GM23338 (cell line): ENCODE measurements at regions not wholly inside any gene's neighbourhood (a gene's known extent, or its start where the extent isn't known, plus 50 kb on each side); places are given as distances from the start of the nearest gene placed in this dataset.

ENCODE experiments used
- ATAC-seq: fragments of 200-7000 bp; cut with Tn5 transposase; 3 replicates; pipeline ENCODE4 v1.9.1; 2020
- DNase-seq: peaks from one replicate; pipeline ENCODE4 v3.0.0-alpha.2; 2015; ENCODE audit warnings: low spot score
- H2AFZ ChIP-seq: fragments of 200-600 bp; sonication (generic); 2 replicates; pipeline ENCODE4 v1.8.0; 2016; ENCODE audit warnings: antibody characterized with exemption, mild to moderate bottlenecking, moderate library complexity
- H3F3A ChIP-seq: fragments of 200-600 bp; sonication (generic); replicated peaks from 2 replicates; pipeline ENCODE4 v1.8.0; 2017; ENCODE audit warnings: antibody characterized with exemption, mixed run types, low read depth
- H3K27ac ChIP-seq: fragments of 200-600 bp; sonication (generic); 2 replicates; pipeline ENCODE4 v1.6.1; 2016; ENCODE audit warnings: low read depth
- H3K27me3 ChIP-seq: fragments of 200-600 bp; sonication (generic); 2 replicates; pipeline ENCODE4 v1.8.0; 2016; ENCODE audit warnings: mild to moderate bottlenecking, mixed run types, moderate library complexity; ENCODE audit not compliant: insufficient read depth
- H3K36me3 ChIP-seq: fragments of 200-600 bp; sonication (generic); 2 replicates; pipeline ENCODE4 v1.8.0; 2016; ENCODE audit warnings: mild to moderate bottlenecking; ENCODE audit not compliant: insufficient read depth
- H3K4me1 ChIP-seq: fragments of 200-600 bp; sonication (generic); 2 replicates; pipeline ENCODE4 v1.8.0; 2016; ENCODE audit warnings: mild to moderate bottlenecking, moderate library complexity; ENCODE audit not compliant: insufficient read depth
- H3K4me2 ChIP-seq: fragments of 200-600 bp; sonication (generic); 2 replicates; pipeline ENCODE4 v1.7.1; 2017; ENCODE audit warnings: mixed run types
- H3K4me3 ChIP-seq: fragments of 200-600 bp; sonication (generic); 2 replicates; pipeline ENCODE4 v1.6.1; 2016; ENCODE audit warnings: mixed run types
- H3K79me2 ChIP-seq: fragments of 200-600 bp; sonication (generic); replicated peaks from 2 replicates; pipeline ENCODE4 v1.8.0; 2017; ENCODE audit warnings: mild to moderate bottlenecking; ENCODE audit not compliant: insufficient read depth
- H3K9me2 ChIP-seq: fragments of 200-600 bp; sonication (generic); 2 replicates; pipeline ENCODE4 v1.8.0; 2017; ENCODE audit not compliant: insufficient read depth
- H4K20me1 ChIP-seq: fragments of 200-600 bp; sonication (generic); replicated peaks from 2 replicates; pipeline ENCODE4 v1.8.0; 2017; ENCODE audit warnings: mild to moderate bottlenecking; ENCODE audit not compliant: insufficient read depth
- H3K27ac Mint-ChIP-seq: 2 replicates; pipeline ENCODE4 v1.8.0; 2020; ENCODE audit warnings: inconsistent platforms, mild to moderate bottlenecking, moderate library complexity, mixed read lengths
- H3K27me3 Mint-ChIP-seq: 3 replicates; pipeline ENCODE4 v1.8.0; 2022; ENCODE audit warnings: low read depth, mild to moderate bottlenecking, moderate library complexity, mixed read lengths, inconsistent platforms; ENCODE audit not compliant: insufficient read depth, poor library complexity
- H3K36me3 Mint-ChIP-seq: 3 replicates; pipeline ENCODE4 v1.8.0; 2021; ENCODE audit warnings: low read depth, mild to moderate bottlenecking, inconsistent platforms, moderate library complexity, mixed read lengths
- H3K4me1 Mint-ChIP-seq: 3 replicates; pipeline ENCODE4 v1.8.0; 2020; ENCODE audit warnings: mild to moderate bottlenecking, inconsistent platforms, mixed read lengths
- H3K4me3 Mint-ChIP-seq: 3 replicates; pipeline ENCODE4 v1.8.0; 2021; ENCODE audit warnings: moderate library complexity, mild to moderate bottlenecking, inconsistent platforms, mixed read lengths
- H3K9me3 Mint-ChIP-seq: 3 replicates; pipeline ENCODE4 v1.8.0; 2020; ENCODE audit warnings: moderate library complexity, mild to moderate bottlenecking, inconsistent platforms, mixed read lengths
- CREB1 ChIP-seq: fragments of 250-450 bp; sonication (Bioruptor Pico); IDR thresholded peaks from 2 replicates; pipeline ENCODE4 v1.5.0; 2020; ENCODE audit warnings: low read depth, mild to moderate bottlenecking, moderate library complexity
- ETS1 ChIP-seq: IDR thresholded peaks from 2 replicates; pipeline ENCODE4 v1.6.1; 2016; ENCODE audit warnings: antibody characterized with exemption
- EZH2 ChIP-seq: fragments of 200-600 bp; sonication (generic); IDR thresholded peaks from one replicate; pipeline ENCODE4 v1.8.0; 2017; ENCODE audit warnings: antibody characterized with exemption, mild to moderate bottlenecking, low read depth; ENCODE audit not compliant: unreplicated experiment
- EZH2phosphoT487 ChIP-seq: fragments of 200-600 bp; sonication (generic); IDR thresholded peaks from one replicate; pipeline ENCODE4 v1.8.1; 2018; ENCODE audit warnings: antibody characterized with exemption; ENCODE audit not compliant: unreplicated experiment
- JUNB ChIP-seq: IDR thresholded peaks from one replicate; pipeline ENCODE4 v1.6.1; 2016; ENCODE audit warnings: antibody characterized with exemption; ENCODE audit not compliant: unreplicated experiment
- NANOG ChIP-seq: IDR thresholded peaks from 2 replicates; pipeline ENCODE4 v1.6.1; 2016; ENCODE audit warnings: antibody characterized with exemption, borderline replicate concordance
- POLR2AphosphoS5 ChIP-seq: IDR thresholded peaks from 2 replicates; pipeline ENCODE4 v1.6.1; 2016; ENCODE audit warnings: antibody characterized with exemption, low read depth
- REST ChIP-seq: IDR thresholded peaks from one replicate; pipeline ENCODE4 v1.6.1; 2018; ENCODE audit warnings: antibody characterized with exemption; ENCODE audit not compliant: unreplicated experiment
- STAT1 ChIP-seq: IDR thresholded peaks from one replicate; pipeline ENCODE4 v1.6.1; 2016; ENCODE audit warnings: antibody characterized with exemption; ENCODE audit not compliant: unreplicated experiment
- ZNF114 ChIP-seq: fragments of 250-450 bp; sonication (Bioruptor Pico); IDR thresholded peaks from 2 replicates; pipeline ENCODE4 v1.5.0; 2020; ENCODE audit warnings: mild to moderate bottlenecking, moderate library complexity
- ZNF331 ChIP-seq: fragments of 250-450 bp; sonication (Bioruptor Pico); IDR thresholded peaks from 2 replicates; pipeline ENCODE4 v1.5.0; 2020; ENCODE audit warnings: low read depth, mild to moderate bottlenecking, moderate library complexity
- ZNF462 ChIP-seq: fragments of 250-450 bp; sonication (Bioruptor Pico); IDR thresholded peaks from 2 replicates; pipeline ENCODE4 v1.5.0; 2020; ENCODE audit warnings: mild to moderate bottlenecking, moderate library complexity
- TF ChIP-seq, protein P1 (sequence below), 2 experiments: fragments of 200-600 bp in 1 of 2; sonication (generic) in 1 of 2; conservative IDR thresholded peaks; 2 replicates each; pipeline versions ENCODE4 v1.5.1 to v1.6.1; 2016 to 2017; ENCODE audit warnings: antibody characterized with exemption in 2 of 2, low read depth in 2 of 2, mild to moderate bottlenecking in 2 of 2, moderate library complexity in 1 of 2

- Histone ChIP-seq H3K9me2 (no peaks in the 10 kb centered on the region), H3K4me3 (no peak overlapping the region), H3K4me1 (no peaks in the 10 kb centered on the region), H3K4me2 (no peak overlapping the region), H3K27ac (no peak overlapping the region), H3K27me3 (no peaks in the 10 kb centered on the region), H3K36me3 (no peaks in the 10 kb centered on the region), H3K79me2 (no peaks in the 10 kb centered on the region), H2AFZ (0 out of 2 replicates have a peak overlapping the region, but pooled peaks have one; percentile 28), H3F3A (no peaks in the 10 kb centered on the region), H4K20me1 (no peaks in the 10 kb centered on the region)
- ATAC-seq (no peak), DNase-seq (no peak)
- no peaks in the 10 kb centered on the region for H3K9me3 Mint-ChIP-seq
- H3K4me1 Mint-ChIP-seq: peaks cover 8% of the 10 kb centered on the region; the same call in 2 of the 3 replicates
- no peak overlapping the region for H3K4me3 Mint-ChIP-seq
- no peak overlapping the region for H3K27ac Mint-ChIP-seq
- TF ChIP-seq, protein P1, sequence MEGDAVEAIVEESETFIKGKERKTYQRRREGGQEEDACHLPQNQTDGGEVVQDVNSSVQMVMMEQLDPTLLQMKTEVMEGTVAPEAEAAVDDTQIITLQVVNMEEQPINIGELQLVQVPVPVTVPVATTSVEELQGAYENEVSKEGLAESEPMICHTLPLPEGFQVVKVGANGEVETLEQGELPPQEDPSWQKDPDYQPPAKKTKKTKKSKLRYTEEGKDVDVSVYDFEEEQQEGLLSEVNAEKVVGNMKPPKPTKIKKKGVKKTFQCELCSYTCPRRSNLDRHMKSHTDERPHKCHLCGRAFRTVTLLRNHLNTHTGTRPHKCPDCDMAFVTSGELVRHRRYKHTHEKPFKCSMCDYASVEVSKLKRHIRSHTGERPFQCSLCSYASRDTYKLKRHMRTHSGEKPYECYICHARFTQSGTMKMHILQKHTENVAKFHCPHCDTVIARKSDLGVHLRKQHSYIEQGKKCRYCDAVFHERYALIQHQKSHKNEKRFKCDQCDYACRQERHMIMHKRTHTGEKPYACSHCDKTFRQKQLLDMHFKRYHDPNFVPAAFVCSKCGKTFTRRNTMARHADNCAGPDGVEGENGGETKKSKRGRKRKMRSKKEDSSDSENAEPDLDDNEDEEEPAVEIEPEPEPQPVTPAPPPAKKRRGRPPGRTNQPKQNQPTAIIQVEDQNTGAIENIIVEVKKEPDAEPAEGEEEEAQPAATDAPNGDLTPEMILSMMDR (conservative IDR thresholded peaks at IDR 0.05; ENCODE audit: low read depth in 2 of 2): no peak
- TF ChIP-seq ZNF114 (CRISPR knock-in tag) (no peak), EZH2 (no peak), ZNF462 (CRISPR knock-in tag) (no peak), JUNB (no peak), STAT1 (no peak), ZNF331 (no peak), REST (no peak), POLR2AphosphoS5 (no peak), ETS1 (no peak), NANOG (no peak), CREB1 (CRISPR knock-in tag) (no peak), EZH2phosphoT487 (no peak)
- H3K36me3 Mint-ChIP-seq: no peaks in the 10 kb centered on the region
- peaks cover 3% of the 10 kb centered on the region for H3K27me3 Mint-ChIP-seq
Measured at GRCh38 chr4:145251391-145251790, 71.0 kb upstream of the OTUD4 start.
